SK-N-SH (cell line): ENCODE measurements at regions not wholly inside any gene's neighbourhood (a gene's known extent, or its start where the extent isn't known, plus 50 kb on each side); places are given as distances from the start of the nearest gene placed in this dataset.
A peak's percentile ranks its signal among the peaks of the same experiment; 100 is the strongest.
"Not testable (repeated sequence)": the region's sequence is repeated elsewhere in the genome, so short reads cannot be mapped to it uniquely, and the experiment has no call there.

Source experiments
- CTCF ChIA-PET: fragments of 300-600, 350-600 bp; formaldehyde crosslinking; extraction: SDS; loops from one replicate; lab custom pipeline; 2021; lab: Yijun Ruan, JAX
- POLR2A ChIA-PET: fragments of 350-600 bp; sonication (Branson Sonifier 250); formaldehyde crosslinking; extraction: SDS; loops from one replicate; lab custom pipeline; 2020; ENCODE audit warnings: antibody characterized with exemption, inconsistent platforms; lab: Yijun Ruan, JAX
- DNase-seq: peaks from one replicate; pipeline ENCODE4 v3.0.0; 2012
- H2AFZ ChIP-seq: fragments of 200-600 bp; sonication (generic); 2 replicates; pipeline ENCODE4 v1.8.1; 2016; ENCODE audit warnings: antibody characterized with exemption, mild to moderate bottlenecking, low read depth
- H3F3A ChIP-seq: fragments of 200-600 bp; sonication (generic); replicated peaks from 2 replicates; pipeline ENCODE3; 2016; ENCODE audit warnings: antibody characterized with exemption, mild to moderate bottlenecking; ENCODE audit not compliant: insufficient read depth
- H3K27ac ChIP-seq, 2 experiments: fragments of 200-500 bp in 1 of 2; fragments of 200-600 bp in 1 of 2; sonication (Bioruptor generic) in 1 of 2; sonication (generic), shearing (Covaris generic) in 1 of 2; 2 replicates each; pipeline versions ENCODE4 v1.5.1 to v1.6.1; 2014 to 2016; ENCODE audit warnings: low read depth in 2 of 2, inconsistent platforms in 1 of 2, low read length in 1 of 2, mild to moderate bottlenecking in 1 of 2, mixed read lengths in 1 of 2
- H3K27me3 ChIP-seq: fragments of 200-600 bp; sonication (generic), shearing (Covaris generic); 2 replicates; pipeline ENCODE4 v1.6.1; 2016; ENCODE audit warnings: mixed run types; ENCODE audit not compliant: insufficient read depth
- H3K36me3 ChIP-seq, 2 experiments: fragments of 200-500 bp in 1 of 2; fragments of 200-600 bp in 1 of 2; sonication (Bioruptor generic) in 1 of 2; sonication (generic) in 1 of 2; replicated peaks in 1 of 2; 2 replicates each; pipeline versions ENCODE3 to v1.5.1; 2014 to 2016; ENCODE audit warnings: low read length in 1 of 2, mild to moderate bottlenecking in 1 of 2; ENCODE audit not compliant: insufficient read depth in 2 of 2, control insufficient read depth in 1 of 2
- H3K4me1 ChIP-seq, 2 experiments: fragments of 200-500 bp in 1 of 2; fragments of 200-600 bp in 1 of 2; sonication (Bioruptor generic) in 1 of 2; sonication (generic), shearing (Covaris generic) in 1 of 2; 2 replicates each; pipeline versions ENCODE4 v1.5.1 to v1.6.1; 2014 to 2016; ENCODE audit warnings: low read depth in 1 of 2, low read length in 1 of 2, mixed run types in 1 of 2; ENCODE audit not compliant: insufficient read depth in 2 of 2, control insufficient read depth in 1 of 2
- H3K4me2 ChIP-seq: fragments of 200-600 bp; sonication (generic), shearing (Covaris generic); 2 replicates; pipeline ENCODE4 v1.6.1; 2017; ENCODE audit warnings: mixed run types
- H3K4me3 ChIP-seq, 2 experiments: fragments of 200-500 bp in 1 of 2; fragments of 200-600 bp in 1 of 2; sonication (Bioruptor generic) in 1 of 2; sonication (generic), shearing (Covaris generic) in 1 of 2; 2 replicates each; pipeline versions ENCODE4 v1.5.1 to v1.8.1; 2014 to 2016; ENCODE audit warnings: low read depth in 2 of 2, inconsistent platforms in 1 of 2, low read length in 1 of 2, mild to moderate bottlenecking in 1 of 2, mixed read lengths in 1 of 2, moderate library complexity in 1 of 2
- H3K79me2 ChIP-seq: fragments of 200-600 bp; sonication (generic); 2 replicates; pipeline ENCODE4 v1.8.1; 2017; ENCODE audit warnings: mild to moderate bottlenecking; ENCODE audit not compliant: insufficient read depth
- H3K9ac ChIP-seq: fragments of 200-600 bp; sonication (generic); 2 replicates; pipeline ENCODE4 v1.6.1; 2017; ENCODE audit warnings: mixed run types
- H3K9me2 ChIP-seq: fragments of 200-600 bp; sonication (generic); 2 replicates; pipeline ENCODE4 v1.6.1; 2017; ENCODE audit warnings: mixed run types
- H3K9me3 ChIP-seq: fragments of 200-600 bp; sonication (generic); 2 replicates; pipeline ENCODE4 v1.6.1; 2017; ENCODE audit warnings: mixed run types, mild to moderate bottlenecking, moderate library complexity
- H4K20me1 ChIP-seq: fragments of 200-600 bp; sonication (generic); 2 replicates; pipeline ENCODE4 v1.6.1; 2017; ENCODE audit warnings: mild to moderate bottlenecking, mixed run types; ENCODE audit not compliant: insufficient read depth
- CTCF ChIP-seq: fragments of 200-600 bp; sonication (generic); IDR thresholded peaks from 2 replicates; pipeline ENCODE4 v1.6.1; 2017; ENCODE audit warnings: antibody characterized with exemption, mild to moderate bottlenecking, moderate library complexity
- RAD21 ChIP-seq: IDR thresholded peaks from 2 replicates; pipeline ENCODE4 v1.6.1; 2012; ENCODE audit warnings: mild to moderate bottlenecking, low read length
- SMC3 ChIP-seq: IDR thresholded peaks from 2 replicates; pipeline ENCODE4 v1.6.1; 2012; ENCODE audit warnings: low read depth, low read length, improper control_type of control experiment
- WGBS: methylation state at CpG from one replicate; pipeline ENCODE4 v1.1.6; 2017; ENCODE audit warnings: low lambda C conversion rate; 5-methylcytosine and 5-hydroxymethylcytosine counted together

GRCh38 chr17:45592433-45592923, 102.0 kb upstream of the PLEKHM1 start:
- H3K9me2 ChIP-seq, H3K79me2 ChIP-seq, H2AFZ ChIP-seq, H3K9me3 ChIP-seq, H3F3A ChIP-seq, POLR2A ChIA-PET, H3K9ac ChIP-seq, H3K4me3 ChIP-seq, H3K36me3 ChIP-seq, H3K4me1 ChIP-seq, H3K4me2 ChIP-seq, H4K20me1 ChIP-seq, H3K27me3 ChIP-seq, H3K27ac ChIP-seq: not testable (repeated sequence)
- peak; percentile 65 for TF ChIP-seq SMC3
- TF ChIP-seq CTCF = peak; percentile 75
- TF ChIP-seq RAD21 = peak; percentile 58
- WGBS = 0% methylated on average over 5 of the region's 6 CpGs
- peak; percentile 79 for DNase-seq
- CTCF ChIA-PET = interaction anchor here (1.1 to 1.8 kb wide), 3 partner anchors 152 to 374 kb away, joined by 3 read pairs; no protein-coding TSS in a partner anchor

GRCh38 chr17:45596347-45596746, 105.8 kb upstream of the PLEKHM1 start:
- CTCF ChIA-PET, POLR2A ChIA-PET: not testable (repeated sequence)

GRCh38 chr17:45600052-45601012, 109.8 kb upstream of the PLEKHM1 start:
- H4K20me1 ChIP-seq, CTCF ChIA-PET, H3K4me1 ChIP-seq, H3K9me3 ChIP-seq, H3K27me3 ChIP-seq, H3K27ac ChIP-seq, H3K9me2 ChIP-seq, H3K4me3 ChIP-seq, H3K79me2 ChIP-seq, DNase-seq, H2AFZ ChIP-seq, POLR2A ChIA-PET, H3K4me2 ChIP-seq, H3K9ac ChIP-seq, H3F3A ChIP-seq, H3K36me3 ChIP-seq: not testable (repeated sequence)
- WGBS = 70% methylated on average over 8 of the region's 21 CpGs

More at GRCh38 chr17:45596347-45596746, 105.8 kb upstream of the PLEKHM1 start:
- H3K9me3 ChIP-seq, H4K20me1 ChIP-seq, H3K79me2 ChIP-seq, H3K4me3 ChIP-seq, H3K36me3 ChIP-seq, H3K27ac ChIP-seq, H3K4me1 ChIP-seq, H3K4me2 ChIP-seq, H3F3A ChIP-seq, DNase-seq, H2AFZ ChIP-seq, H3K9me2 ChIP-seq, H3K9ac ChIP-seq, H3K27me3 ChIP-seq: not testable (repeated sequence)
- WGBS = 65% methylated on average over 4 of the region's 4 CpGs

GRCh38 chr17:45601013-45601412, 110.5 kb upstream of the PLEKHM1 start:
- H3F3A ChIP-seq, H3K9me2 ChIP-seq, H3K79me2 ChIP-seq, CTCF ChIA-PET, H4K20me1 ChIP-seq, H3K4me3 ChIP-seq, H3K27ac ChIP-seq, H3K27me3 ChIP-seq, H2AFZ ChIP-seq, H3K4me1 ChIP-seq, POLR2A ChIA-PET, H3K36me3 ChIP-seq, H3K9me3 ChIP-seq, H3K9ac ChIP-seq, DNase-seq, H3K4me2 ChIP-seq: not testable (repeated sequence)
- WGBS = 95% methylated on average over 7 of the region's 18 CpGs

GRCh38 chr17:45601605-45602539, 111.4 kb upstream of the PLEKHM1 start:
- 75% methylated on average over 26 of the region's 63 CpGs for WGBS
- H3K4me3 ChIP-seq, H3K79me2 ChIP-seq, CTCF ChIA-PET, H3K9me3 ChIP-seq, H3K9ac ChIP-seq, H3K4me2 ChIP-seq, H3K4me1 ChIP-seq, H4K20me1 ChIP-seq, H3K27me3 ChIP-seq, H3K27ac ChIP-seq, H2AFZ ChIP-seq, DNase-seq, POLR2A ChIA-PET, H3K9me2 ChIP-seq, H3K36me3 ChIP-seq, H3F3A ChIP-seq: not testable (repeated sequence)
